OCI-LY3 (cell line): ENCODE measurements at regions not wholly inside any gene's neighbourhood (a gene's known extent, or its start where the extent isn't known, plus 50 kb on each side); places are given as distances from the start of the nearest gene placed in this dataset.

Experiments used
- CTCF ChIP-seq: fragments of 200-600, 300-600 bp; sonication (generic); IDR thresholded peaks from 2 replicates; pipeline ENCODE4 v1.5.1; 2014; ENCODE audit warnings: antibody characterized with exemption, low read length, low read depth
- EZH2phosphoT487 ChIP-seq: fragments of 200-600 bp; shearing (Covaris generic); IDR thresholded peaks from 2 replicates; pipeline ENCODE4 v1.6.1; 2018; ENCODE audit warnings: antibody characterized with exemption, mixed run types, low read depth

- TF ChIP-seq EZH2phosphoT487 = no peak
- TF ChIP-seq CTCF = no peak
Measured at GRCh38 chr1:98421085-98421435, 240.5 kb upstream of the SNX7 start.
